Activated CD8-positive, alpha-beta T cell treated with anti-CD3 and anti-CD28 coated beads, Interleukin-2, amount 10 ng/mL, durations not matched to agents 7 days and 5 days (primary cell): ENCODE measurements at regions not wholly inside any gene's neighbourhood (a gene's known extent, or its start where the extent isn't known, plus 50 kb on each side); places are given as distances from the start of the nearest gene placed in this dataset.

Experiments used
- ATAC-seq: fragments of 150-1000 bp; cut with Tn5 transposase; one replicate; pipeline ENCODE4 v1.10.0; 2021; ENCODE audit warnings: moderate library complexity
- CTCF ChIA-PET: fragments of 350-600 bp; sonication (Branson Sonifier 250); formaldehyde crosslinking; loops from one replicate; lab custom pipeline; 2021; ENCODE audit warnings: antibody characterized with exemption; lab: Charles Lee
- POLR2A ChIA-PET: fragments of 350-600 bp; sonication (Branson Sonifier 250); formaldehyde crosslinking; loops from one replicate; lab custom pipeline; 2021; ENCODE audit warnings: antibody characterized with exemption; lab: Charles Lee
- DNase-seq: peaks from one replicate; pipeline ENCODE4 v3.0.0-alpha.2; 2020
- H3K27ac Mint-ChIP-seq: one replicate; pipeline ENCODE4 v1.8.0; 2021; ENCODE audit warnings: mild to moderate bottlenecking, mixed read lengths
- H3K27me3 Mint-ChIP-seq: one replicate; pipeline ENCODE4 v1.8.0; 2021; ENCODE audit warnings: low read depth, mixed read lengths
- H3K36me3 Mint-ChIP-seq: one replicate; pipeline ENCODE4 v1.8.0; 2021; ENCODE audit warnings: low read depth, mixed read lengths
- H3K4me1 Mint-ChIP-seq: one replicate; pipeline ENCODE4 v1.8.0; 2021; ENCODE audit warnings: low read depth, mixed read lengths
- H3K4me3 Mint-ChIP-seq: one replicate; pipeline ENCODE4 v1.8.0; 2021; ENCODE audit warnings: mild to moderate bottlenecking, mixed read lengths
- H3K9me3 Mint-ChIP-seq: one replicate; pipeline ENCODE4 v1.8.0; 2022; ENCODE audit warnings: mixed read lengths; ENCODE audit not compliant: insufficient read depth

DNA sequence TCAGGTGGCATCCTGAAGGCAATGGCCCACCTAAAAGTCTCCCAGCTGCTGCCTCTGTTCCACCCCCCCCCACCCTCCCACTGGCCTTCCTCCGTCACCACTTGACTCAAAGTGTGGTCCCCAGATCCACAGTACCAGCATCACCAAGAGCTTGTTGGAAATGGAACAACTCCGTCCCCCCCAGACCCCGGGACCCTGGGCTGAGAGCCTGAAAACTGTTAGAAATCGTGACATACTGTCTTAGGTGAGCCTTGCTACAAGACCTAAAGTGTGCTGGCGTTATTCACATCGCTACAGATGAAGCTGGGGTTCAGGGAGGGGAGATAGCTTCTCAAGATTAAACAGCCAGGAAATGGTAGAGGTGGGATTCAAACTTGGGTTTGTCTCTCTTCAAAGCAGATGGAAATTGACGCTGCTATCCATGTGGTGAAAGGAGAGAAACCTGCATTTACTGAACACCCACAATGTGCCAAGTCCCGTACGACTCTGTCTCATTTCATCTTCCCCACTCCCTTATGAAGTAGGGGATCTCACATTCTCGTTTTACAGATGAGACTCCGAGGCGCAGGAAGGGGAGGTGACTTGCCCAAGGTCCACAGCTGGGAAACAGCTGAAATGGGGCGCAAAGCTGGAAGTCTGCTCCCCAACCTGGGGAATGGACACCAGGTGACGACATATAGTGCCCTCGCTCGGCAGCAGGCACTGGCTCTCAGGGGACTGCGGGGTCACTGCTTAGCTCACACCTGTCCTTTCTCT is 52.8 kb upstream of the IFFO2 start:
- Mint-ChIP-seq H3K27ac (no peak overlapping the region), H3K4me3 (no peak overlapping the region), H3K36me3 (no peaks in the 10 kb centered on the region), H3K27me3 (peaks cover 7% of the 10 kb centered on the region), H3K9me3 (no peaks in the 10 kb centered on the region), H3K4me1 (peaks cover 28% of the 10 kb centered on the region)
- CTCF ChIA-PET = interaction anchor here (0.6 to 2.3 kb wide), 2 partner anchors 102 to 125 kb away, joined by 3 to 11 read pairs; no protein-coding TSS in a partner anchor
- DNase-seq (no peak), ATAC-seq (no peak)
- POLR2A ChIA-PET = interaction anchor here (0.6 to 3.1 kb wide), 2 partner anchors 82 to 587 kb away, joined by 3 to 11 read pairs; a partner anchor contains a TSS

DNA sequence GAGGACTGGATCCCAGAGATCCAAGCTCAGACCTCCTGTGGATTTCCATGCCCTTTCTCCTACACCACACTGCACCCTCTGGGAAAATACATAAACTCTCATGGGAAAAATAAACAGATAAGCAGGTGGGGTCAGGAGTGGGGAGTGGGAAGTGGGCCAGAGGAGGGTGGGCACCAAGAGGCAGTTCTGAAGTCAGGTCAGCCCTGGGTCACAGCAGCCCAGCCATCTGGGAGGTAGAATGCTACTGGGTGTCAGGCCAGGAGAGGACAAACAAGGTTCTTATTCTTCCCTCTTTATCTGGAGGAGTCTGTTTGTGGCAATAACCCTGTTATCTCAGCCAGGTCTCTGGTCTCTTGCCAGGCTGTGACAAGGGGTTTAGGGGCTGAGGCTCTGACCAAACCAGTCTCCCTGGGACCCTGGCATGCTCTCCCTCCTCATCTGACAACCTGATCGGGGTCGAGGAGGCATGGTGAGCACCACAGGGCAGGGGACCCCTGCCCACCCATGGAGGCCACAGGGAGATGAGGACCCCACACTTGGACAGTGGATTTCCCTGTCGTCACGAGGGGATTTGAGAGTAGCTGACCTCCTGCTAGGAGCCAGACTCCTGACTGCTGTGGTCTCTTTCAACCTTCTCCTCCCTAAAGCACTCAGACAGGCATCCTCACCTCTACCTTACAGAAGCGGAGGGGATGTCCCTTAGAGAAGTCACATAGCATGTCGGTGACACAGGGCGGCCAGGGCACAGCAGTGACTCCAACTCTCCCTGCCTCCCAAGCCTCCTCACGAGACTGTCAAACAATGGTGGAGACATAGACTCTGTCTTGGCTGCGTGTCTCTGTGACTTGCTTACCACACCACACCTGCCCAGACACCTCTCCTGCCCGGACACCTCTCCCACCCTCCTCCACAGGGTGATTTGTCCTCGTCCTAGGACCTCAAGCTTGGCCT is 51.3 kb upstream of the IFFO2 start:
- Mint-ChIP-seq H3K27ac (no peak overlapping the region), H3K4me1 (peaks cover 28% of the 10 kb centered on the region), H3K36me3 (no peaks in the 10 kb centered on the region), H3K9me3 (no peaks in the 10 kb centered on the region), H3K27me3 (peaks cover 15% of the 10 kb centered on the region), H3K4me3 (no peak overlapping the region)
- CTCF ChIA-PET = no interaction called here
- POLR2A ChIA-PET = no interaction called here
- DNase-seq (no peak), ATAC-seq (no peak)

DNA sequence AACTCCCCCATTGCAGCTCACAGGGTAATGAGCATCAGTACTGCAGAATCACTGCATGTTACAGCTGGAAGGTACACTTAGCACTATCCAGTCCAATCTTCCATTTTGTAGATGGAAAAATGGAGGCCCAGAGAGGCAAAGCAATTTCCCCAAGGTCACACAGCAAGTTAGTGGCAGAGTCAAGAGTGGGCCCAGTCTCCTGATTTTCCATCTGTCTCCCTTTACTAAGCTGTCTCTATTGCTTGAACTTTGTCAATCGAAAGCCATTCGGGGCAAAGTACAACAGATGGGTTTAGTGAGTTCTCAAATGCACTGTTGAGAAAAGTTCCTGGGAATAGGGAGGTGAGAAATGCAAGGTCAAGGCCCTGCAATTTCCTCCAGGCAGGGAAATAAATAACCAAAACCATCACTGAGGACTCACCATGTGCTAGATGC is 50.4 kb upstream of the IFFO2 start:
- Mint-ChIP-seq H3K36me3 (no peaks in the 10 kb centered on the region), H3K4me1 (peaks cover 27% of the 10 kb centered on the region), H3K4me3 (no peak overlapping the region), H3K27me3 (peaks cover 15% of the 10 kb centered on the region), H3K27ac (no peak overlapping the region), H3K9me3 (peaks cover 5% of the 10 kb centered on the region)
- ATAC-seq = no peak
- ChIA-PET CTCF (no interaction called here), POLR2A (no interaction called here)
- no peak for DNase-seq
